NCI-H524 treated with DMSO at 0.1 percent for 48 hours (cell line): ENCODE measurements at regions not wholly inside any gene's neighbourhood (a gene's known extent, or its start where the extent isn't known, plus 50 kb on each side); places are given as distances from the start of the nearest gene placed in this dataset.

ENCODE experiments used
- DNase-seq: peaks from one replicate; lab custom pipeline; 2025; lab: John Stamatoyannopoulos, UW

- DNase-seq = no peak
Measured at GRCh38 chr6:18784794-18785193, 397.6 kb downstream of the RNF144B start.

- no peak for DNase-seq
Measured at GRCh38 chr6:18785810-18786490, 398.8 kb downstream of the RNF144B start.

- DNase-seq = no peak
Measured at GRCh38 chr6:18792866-18793265, 405.7 kb downstream of the RNF144B start.

GRCh38 chr6:18795726-18796125 is 408.6 kb downstream of the RNF144B start:
- DNase-seq = no peak

GRCh38 chr6:18820725-18821124 is 433.6 kb downstream of the RNF144B start:
- no peak for DNase-seq

- DNase-seq = no peak
Measured at GRCh38 chr6:18823782-18824386, 436.7 kb downstream of the RNF144B start.

- DNase-seq = peak; percentile 42
Measured at GRCh38 chr6:18829272-18829870, 442.2 kb downstream of the RNF144B start.

- DNase-seq = no peak
Measured at GRCh38 chr6:18835976-18836375, 448.8 kb downstream of the RNF144B start.

- no peak for DNase-seq
Measured at GRCh38 chr6:18837013-18837412, 449.9 kb downstream of the RNF144B start.

- DNase-seq = no peak
Measured at GRCh38 chr6:18842534-18842933, 455.4 kb downstream of the RNF144B start.

- no peak for DNase-seq
Measured at GRCh38 chr6:18845896-18846295, 458.7 kb downstream of the RNF144B start.

- no peak for DNase-seq
Measured at GRCh38 chr6:18846327-18846726, 459.2 kb downstream of the RNF144B start.

GRCh38 chr6:18861204-18861603 is 474.1 kb downstream of the RNF144B start:
- no peak for DNase-seq

- no peak for DNase-seq
Measured at GRCh38 chr6:18883268-18883667, 496.1 kb downstream of the RNF144B start.

- DNase-seq = no peak
Measured at GRCh38 chr6:18883851-18884250, 496.7 kb downstream of the RNF144B start.

- no peak for DNase-seq
Measured at GRCh38 chr6:18893540-18894269, 506.6 kb downstream of the RNF144B start.

GRCh38 chr6:18897350-18897749 is 510.2 kb downstream of the RNF144B start:
- no peak for DNase-seq

- DNase-seq = no peak
Measured at GRCh38 chr6:18904681-18905080, 517.5 kb downstream of the RNF144B start.

GRCh38 chr6:18920701-18921100 is 533.6 kb downstream of the RNF144B start:
- DNase-seq = no peak

- peak; percentile 82 for DNase-seq
Measured at GRCh38 chr6:18931086-18931485, 543.9 kb downstream of the RNF144B start.

GRCh38 chr6:18958146-18958545 is 571.0 kb downstream of the RNF144B start:
- DNase-seq = no peak

- DNase-seq = no peak
Measured at GRCh38 chr6:18961566-18961965, 574.4 kb downstream of the RNF144B start.

- DNase-seq = no peak
Measured at GRCh38 chr6:18962361-18962905, 575.3 kb downstream of the RNF144B start.
